MM.1S (cell line): ENCODE measurements at regions not wholly inside any gene's neighbourhood (a gene's known extent, or its start where the extent isn't known, plus 50 kb on each side); places are given as distances from the start of the nearest gene placed in this dataset.

Experiments used
- CTCF ChIP-seq: fragments of 300-600 bp; sonication (generic); IDR thresholded peaks from 2 replicates; pipeline ENCODE4 v1.5.1; 2016; ENCODE audit warnings: antibody characterized with exemption, low read length, mixed read lengths
- EZH2 ChIP-seq: fragments of 300-600 bp; sonication (generic); optimal IDR thresholded peaks from 2 replicates; pipeline ENCODE3; 2017; ENCODE audit warnings: low read depth, mild to moderate bottlenecking, antibody characterized with exemption, low read length, mixed read lengths
- EZH2phosphoT487 ChIP-seq: fragments of 300-600 bp; sonication (generic); IDR thresholded peaks from 2 replicates; pipeline ENCODE4 v1.6.1; 2018; ENCODE audit warnings: antibody characterized with exemption, low read length

- TF ChIP-seq CTCF = no peak
- TF ChIP-seq EZH2 = no peak
- TF ChIP-seq EZH2phosphoT487 = no peak
These were observed 320.9 kb upstream of the C1orf87 start for GRCh38 chr1:60394436-60394835.
